NCI-H1048 (cell line): ENCODE measurements at regions not wholly inside any gene's neighbourhood (a gene's known extent, or its start where the extent isn't known, plus 50 kb on each side); places are given as distances from the start of the nearest gene placed in this dataset.
"Not testable (repeated sequence)": the region's sequence is repeated elsewhere in the genome, so short reads cannot be mapped to it uniquely, and the experiment has no call there.

Experiments
- DNase-seq: peaks from one replicate; lab custom pipeline; 2025; lab: John Stamatoyannopoulos, UW

- no peak for DNase-seq
Observed at GRCh38 chr14:61160798-61161197, 120.3 kb downstream of the TMEM30B start.

- no peak for DNase-seq
Observed at GRCh38 chr14:61154641-61155040, 126.5 kb downstream of the TMEM30B start.

- no peak for DNase-seq
Observed at GRCh38 chr14:61153914-61154545, 127.1 kb downstream of the TMEM30B start.

- no peak for DNase-seq
Observed at GRCh38 chr14:61153431-61153830, 127.7 kb downstream of the TMEM30B start.

- DNase-seq = no peak
Observed at GRCh38 chr14:61152851-61153364, 128.2 kb downstream of the TMEM30B start.

- no peak for DNase-seq
Observed at GRCh38 chr14:61151251-61151650, 129.9 kb downstream of the TMEM30B start.

- no peak for DNase-seq
Observed at GRCh38 chr14:61150851-61151250, 130.3 kb downstream of the TMEM30B start.

GRCh38 chr14:61149896-61150295 lies 131.2 kb downstream of the TMEM30B start:
- DNase-seq = no peak

- DNase-seq = no peak
Observed at GRCh38 chr14:61148742-61149350, 132.3 kb downstream of the TMEM30B start.

- no peak for DNase-seq
Observed at GRCh38 chr14:61147831-61148549, 133.1 kb downstream of the TMEM30B start.

- no peak for DNase-seq
Observed at GRCh38 chr14:61147381-61147821, 133.7 kb downstream of the TMEM30B start.

GRCh38 chr14:61146899-61147298 lies 134.2 kb downstream of the TMEM30B start:
- DNase-seq = no peak

- no peak for DNase-seq
Observed at GRCh38 chr14:61145903-61146481, 135.1 kb downstream of the TMEM30B start.

GRCh38 chr14:61145034-61145902 lies 135.9 kb downstream of the TMEM30B start:
- DNase-seq = no peak

- not testable (repeated sequence) for DNase-seq
Observed at GRCh38 chr14:61144117-61145033, 136.8 kb downstream of the TMEM30B start.

GRCh38 chr14:61140872-61141271 lies 140.3 kb downstream of the TMEM30B start:
- no peak for DNase-seq

- no peak for DNase-seq
Observed at GRCh38 chr14:61140271-61140670, 140.9 kb downstream of the TMEM30B start.

GRCh38 chr14:61139006-61139599 lies 142.0 kb downstream of the TMEM30B start:
- DNase-seq = no peak

- no peak for DNase-seq
Observed at GRCh38 chr14:61132894-61133293, 148.2 kb downstream of the TMEM30B start.

- no peak for DNase-seq
Observed at GRCh38 chr14:61132336-61132735, 148.8 kb downstream of the TMEM30B start.
